ENCODE measurements at regions not wholly inside any gene's neighbourhood (a gene's known extent, or its start where the extent isn't known, plus 50 kb on each side); places are given as distances from the start of the nearest gene placed in this dataset.

GRCh38 chr5:96236831-96237230, 196.2 kb downstream of the PCSK1 start:
- TF ChIP-seq CTCF (IDR thresholded peaks at IDR 0.05) (no peak), USF2 (CRISPR knock-in tag; IDR thresholded peaks at IDR 0.05) (no peak), GABPB1 (CRISPR knock-in tag; IDR thresholded peaks at IDR 0.05) (no peak)
